ENCODE measurements at regions not wholly inside any gene's neighbourhood (a gene's known extent, or its start where the extent isn't known, plus 50 kb on each side); places are given as distances from the start of the nearest gene placed in this dataset.

DNA sequence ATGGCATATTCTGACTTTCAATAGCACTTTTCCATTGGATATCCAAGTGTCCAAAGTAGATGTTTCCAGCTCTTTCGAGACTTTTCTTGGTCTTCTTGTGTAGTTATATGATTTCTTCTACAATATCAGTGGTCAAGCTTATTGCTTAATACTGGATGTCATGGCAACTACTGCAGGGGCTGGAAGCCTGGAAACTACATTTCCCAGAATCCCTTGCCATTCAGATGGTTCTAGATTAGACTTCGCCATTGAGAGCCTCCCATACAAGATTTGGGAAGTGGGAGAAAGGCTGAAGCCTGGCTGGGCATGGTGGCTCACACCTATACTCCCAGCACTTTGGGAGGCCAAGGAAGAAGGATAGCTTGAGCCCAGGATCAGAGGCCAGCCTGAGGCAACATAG is 153.6 kb downstream of the C16orf95 start:
- intact Hi-C loops (cut with DNase I): no loop called here
- WGBS, 4 donors: 83 to 96% (median 87%) methylated on average over 2 of the region's 2 CpGs
- DNase-seq: no peak
- peaks cover 0 to 18% (median 0%) of the 10 kb centered on the region in 9 donors for H3K27me3 ChIP-seq
- no peak for TF ChIP-seq POLR2A (IDR thresholded peaks at IDR 0.05)
- TF ChIP-seq CTCF (IDR thresholded peaks at IDR 0.05): no peak
- H3K4me1 ChIP-seq: no peaks in the 10 kb centered on the region
- no peak overlapping the region for H3K27ac ChIP-seq
- H3K9me3 ChIP-seq: peaks cover 0 to 8% (median 0%) of the 10 kb centered on the region in 12 donors
- ATAC-seq: no peak
- no peak overlapping the region for H3K4me3 ChIP-seq
- H3K36me3 ChIP-seq: no peaks in the 10 kb centered on the region

DNA sequence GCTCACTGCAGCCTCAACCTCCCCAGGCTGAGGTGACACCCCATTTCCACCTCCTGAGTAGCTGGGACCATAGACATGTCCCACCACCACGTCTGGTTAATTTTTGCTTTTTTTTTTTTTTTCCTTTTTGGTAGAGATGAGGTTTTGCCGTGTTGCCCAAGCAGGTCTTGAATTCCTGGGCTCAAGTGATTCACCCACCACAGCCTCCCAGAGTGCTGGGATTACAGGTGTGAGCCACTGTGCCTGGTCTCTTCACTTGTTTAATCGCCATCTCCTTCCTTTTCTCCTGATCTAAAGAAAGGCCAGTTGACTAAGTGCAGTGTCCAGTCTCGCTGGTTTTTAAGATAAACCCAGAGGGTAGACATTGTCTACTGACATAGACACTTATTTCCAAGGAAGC is 152.0 kb downstream of the C16orf95 start:
- Histone ChIP-seq H3K9me3 (peaks cover 0 to 8% (median 0%) of the 10 kb centered on the region in 12 donors), H3K27ac (no peak overlapping the region), H3K27me3 (peaks cover 0 to 15% (median 0%) of the 10 kb centered on the region in 9 donors), H3K4me3 (no peak overlapping the region), H3K36me3 (no peaks in the 10 kb centered on the region), H3K4me1 (no peaks in the 10 kb centered on the region)
- DNase-seq (no peak), ATAC-seq (no peak)
- intact Hi-C loops (cut with DNase I): no loop called here
- TF ChIP-seq CTCF (IDR thresholded peaks at IDR 0.05) (no peak), POLR2A (IDR thresholded peaks at IDR 0.05) (no peak)
- 83 to 91% (median 87%) methylated on average over 4 of the region's 4 CpGs for WGBS, 4 donors

- Histone ChIP-seq H3K4me1 (no peaks in the 10 kb centered on the region), H3K36me3 (no peaks in the 10 kb centered on the region), H3K9me3 (peaks cover 0 to 8% (median 0%) of the 10 kb centered on the region in 12 donors), H3K27ac (no peak overlapping the region), H3K27me3 (peaks cover 0 to 8% (median 0%) of the 10 kb centered on the region in 9 donors), H3K4me3 (no peak overlapping the region)
- 65 to 74% (median 72%) methylated on average over 9 of the region's 9 CpGs for WGBS, 4 donors
- ATAC-seq (no peak), DNase-seq (no peak)
- intact Hi-C loops (cut with DNase I): no loop called here
- TF ChIP-seq POLR2A (IDR thresholded peaks at IDR 0.05): no peak
- TF ChIP-seq CTCF (IDR thresholded peaks at IDR 0.05): no peak
Observed at GRCh38 chr16:87165885-87166284, 151.3 kb downstream of the C16orf95 start.

- no peak overlapping the region for H3K27ac ChIP-seq
- TF ChIP-seq POLR2A (IDR thresholded peaks at IDR 0.05): no peak
- no peak for TF ChIP-seq CTCF (IDR thresholded peaks at IDR 0.05)
- no peak for ATAC-seq
- no peaks in the 10 kb centered on the region for H3K36me3 ChIP-seq
- DNase-seq: no peak
- H3K4me1 ChIP-seq: no peaks in the 10 kb centered on the region
- 86 to 92% (median 90%) methylated on average over 9 of the region's 9 CpGs for WGBS, 4 donors
- intact Hi-C loops (cut with DNase I): no loop called here
- peaks cover 0 to 8% (median 0%) of the 10 kb centered on the region in 12 donors for H3K9me3 ChIP-seq
- peaks cover 0 to 8% (median 0%) of the 10 kb centered on the region in 9 donors for H3K27me3 ChIP-seq
- no peak overlapping the region for H3K4me3 ChIP-seq
Observed at GRCh38 chr16:87166321-87166720, 150.9 kb downstream of the C16orf95 start.

Measured in heart left ventricle (tissue), 16 donors.